B cell (primary cell): ENCODE measurements at regions not wholly inside any gene's neighbourhood (a gene's known extent, or its start where the extent isn't known, plus 50 kb on each side); places are given as distances from the start of the nearest gene placed in this dataset.

ENCODE experiments used
- CTCF ChIP-seq: fragments of 200-600 bp; IDR thresholded peaks from one replicate; pipeline ENCODE4 v1.8.0; 2022; ENCODE audit warnings: antibody characterized with exemption, mild to moderate bottlenecking
- EZH2 ChIP-seq: IDR thresholded peaks from 2 replicates; pipeline ENCODE4 v1.6.1; 2012; ENCODE audit warnings: borderline replicate concordance, low read depth, mild to moderate bottlenecking, moderate library complexity, low read length; ENCODE audit not compliant: insufficient read depth, poor library complexity, severe bottlenecking

- TF ChIP-seq CTCF (no peak), EZH2 (no peak)
These were observed 1020.5 kb upstream of the SLC10A2 start for GRCh38 chr13:104086759-104087158.
